ENCODE measurements at regions not wholly inside any gene's neighbourhood (a gene's known extent, or its start where the extent isn't known, plus 50 kb on each side); places are given as distances from the start of the nearest gene placed in this dataset.

DNA sequence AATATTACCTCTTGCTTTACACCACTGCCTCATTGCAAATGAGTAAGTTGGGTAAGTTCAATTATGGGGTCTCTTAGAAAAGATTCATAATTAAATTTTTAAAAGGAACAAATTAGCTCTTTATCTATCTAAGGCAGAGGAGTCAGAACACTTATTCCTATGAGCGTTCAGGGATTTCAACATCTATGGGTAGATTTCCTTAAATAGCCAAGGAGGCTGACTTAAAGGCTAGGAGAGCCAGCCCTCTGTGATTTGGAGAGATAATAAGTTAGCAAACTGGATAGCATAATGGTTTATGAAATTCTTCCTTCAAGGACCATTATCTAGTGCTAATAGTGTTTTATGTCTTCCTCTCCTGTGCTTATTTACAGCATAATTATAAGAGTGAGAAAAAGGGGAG is 387.7 kb downstream of the STK39 start:
- DNase-seq (ENCODE audit: extremely low read depth, low read depth) = no peak
- TF ChIP-seq CTCF (IDR thresholded peaks at IDR 0.05; ENCODE audit: low read depth, low read length, missing control alignments) = no peak
- no peak overlapping the region for H3K4me3 ChIP-seq (replicated peaks; ENCODE audit: low read depth, low read length)

- H3K4me3 ChIP-seq (replicated peaks; ENCODE audit: low read depth, low read length) = no peak overlapping the region
- no peak for TF ChIP-seq CTCF (IDR thresholded peaks at IDR 0.05; ENCODE audit: low read depth, low read length, missing control alignments)
- DNase-seq (ENCODE audit: extremely low read depth, low read depth) = no peak
These were observed 389.3 kb downstream of the STK39 start for GRCh38 chr2:167858086-167858485.

DNA sequence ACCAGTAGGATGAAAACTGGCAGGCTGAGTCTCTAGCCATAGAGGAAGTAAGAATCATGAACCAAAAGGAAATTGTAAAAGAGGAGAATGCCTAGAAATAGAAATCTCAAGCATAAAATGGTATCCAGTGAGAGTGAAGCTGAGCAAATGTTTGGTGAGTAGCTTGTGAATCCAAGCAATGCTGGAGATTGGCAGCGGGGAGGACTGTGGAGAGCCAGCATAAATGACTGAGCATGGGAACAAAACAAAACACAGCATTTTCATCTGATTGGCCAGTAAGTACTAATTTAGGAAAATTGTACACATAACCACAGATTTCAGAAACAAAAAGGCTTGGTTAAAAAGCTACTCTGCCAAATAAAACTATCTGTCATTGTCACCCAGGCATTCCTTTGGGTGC is 390.0 kb downstream of the STK39 start:
- DNase-seq (ENCODE audit: extremely low read depth, low read depth) = no peak
- no peak overlapping the region for H3K4me3 ChIP-seq (replicated peaks; ENCODE audit: low read depth, low read length)
- no peak for TF ChIP-seq CTCF (IDR thresholded peaks at IDR 0.05; ENCODE audit: low read depth, low read length, missing control alignments)

- no peak for TF ChIP-seq CTCF (IDR thresholded peaks at IDR 0.05; ENCODE audit: low read depth, low read length, missing control alignments)
- DNase-seq (ENCODE audit: extremely low read depth, low read depth) = no peak
- H3K4me3 ChIP-seq (replicated peaks; ENCODE audit: low read depth, low read length) = no peak overlapping the region
These were observed 391.2 kb downstream of the STK39 start for GRCh38 chr2:167856190-167856589.

DNA sequence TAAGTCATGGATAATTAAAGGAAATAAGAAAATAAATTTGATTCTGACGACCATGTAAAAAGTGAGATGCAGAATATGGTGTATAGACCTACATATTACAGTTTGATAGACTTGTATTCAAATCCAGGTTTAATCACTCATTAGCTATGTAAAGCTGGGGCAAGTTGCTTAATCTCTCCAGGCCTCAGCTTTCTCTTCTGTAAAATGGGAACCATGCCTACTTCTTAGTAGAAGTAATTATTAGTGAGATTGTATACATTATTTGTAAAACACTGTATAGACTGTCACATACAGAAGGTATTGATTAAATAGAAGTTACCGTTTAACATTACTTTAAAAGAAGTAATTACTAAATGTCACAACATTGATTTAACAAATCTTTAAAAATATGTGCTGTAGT is 392.2 kb downstream of the STK39 start:
- no peak overlapping the region for H3K4me3 ChIP-seq (replicated peaks; ENCODE audit: low read depth, low read length)
- TF ChIP-seq CTCF (IDR thresholded peaks at IDR 0.05; ENCODE audit: low read depth, low read length, missing control alignments) = no peak
- no peak for DNase-seq (ENCODE audit: extremely low read depth, low read depth)

DNA sequence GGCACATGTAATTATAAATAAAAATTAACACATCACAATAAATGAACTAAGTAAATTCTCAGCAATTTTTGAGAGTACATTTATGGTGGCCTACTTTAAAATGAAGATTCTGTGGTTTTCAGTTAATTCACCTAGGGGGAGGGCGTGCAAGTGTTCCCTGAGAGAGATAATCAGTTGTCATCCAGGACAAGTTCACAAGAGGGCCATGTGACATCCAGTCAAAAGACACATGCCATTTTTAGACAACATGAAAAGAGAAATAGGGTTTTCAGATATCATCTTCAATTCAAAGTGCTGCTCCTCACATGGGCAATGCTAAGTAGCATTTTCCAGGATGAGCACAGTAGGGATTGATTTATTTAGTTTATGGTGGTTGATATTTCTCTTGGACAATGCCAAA is 393.7 kb downstream of the STK39 start:
- DNase-seq (ENCODE audit: extremely low read depth, low read depth) = no peak
- no peak overlapping the region for H3K4me3 ChIP-seq (replicated peaks; ENCODE audit: low read depth, low read length)
- no peak for TF ChIP-seq CTCF (IDR thresholded peaks at IDR 0.05; ENCODE audit: low read depth, low read length, missing control alignments)

DNA sequence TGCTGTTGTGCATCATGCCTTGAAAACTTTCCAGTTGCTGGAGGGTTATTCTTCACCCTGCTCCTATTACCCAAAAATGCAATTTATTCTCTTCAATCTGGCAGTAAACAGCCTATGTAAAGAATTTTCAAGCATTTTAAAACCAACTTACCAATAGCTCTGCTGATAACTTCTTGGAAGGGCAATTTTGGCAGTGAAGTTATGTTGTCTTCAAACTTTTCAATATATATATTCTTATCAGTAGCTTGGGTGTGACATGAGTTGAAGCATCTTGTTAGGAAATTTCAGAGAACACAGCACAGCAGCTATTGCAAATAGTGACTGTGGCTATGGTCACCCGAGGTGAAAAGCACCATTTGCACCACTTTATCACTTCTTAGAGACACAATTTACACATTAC is 395.5 kb downstream of the STK39 start:
- TF ChIP-seq CTCF (IDR thresholded peaks at IDR 0.05; ENCODE audit: low read depth, low read length, missing control alignments) = no peak
- no peak overlapping the region for H3K4me3 ChIP-seq (replicated peaks; ENCODE audit: low read depth, low read length)
- no peak for DNase-seq (ENCODE audit: extremely low read depth, low read depth)
